IPS-11a (cell line): ENCODE measurements at regions not wholly inside any gene's neighbourhood (a gene's known extent, or its start where the extent isn't known, plus 50 kb on each side); places are given as distances from the start of the nearest gene placed in this dataset.

Experiments used
- H3K4me3 ChIP-seq: one replicate; pipeline ENCODE4 v1.5.1; 2013; ENCODE audit warnings: low read depth, low read length, control low read depth

DNA sequence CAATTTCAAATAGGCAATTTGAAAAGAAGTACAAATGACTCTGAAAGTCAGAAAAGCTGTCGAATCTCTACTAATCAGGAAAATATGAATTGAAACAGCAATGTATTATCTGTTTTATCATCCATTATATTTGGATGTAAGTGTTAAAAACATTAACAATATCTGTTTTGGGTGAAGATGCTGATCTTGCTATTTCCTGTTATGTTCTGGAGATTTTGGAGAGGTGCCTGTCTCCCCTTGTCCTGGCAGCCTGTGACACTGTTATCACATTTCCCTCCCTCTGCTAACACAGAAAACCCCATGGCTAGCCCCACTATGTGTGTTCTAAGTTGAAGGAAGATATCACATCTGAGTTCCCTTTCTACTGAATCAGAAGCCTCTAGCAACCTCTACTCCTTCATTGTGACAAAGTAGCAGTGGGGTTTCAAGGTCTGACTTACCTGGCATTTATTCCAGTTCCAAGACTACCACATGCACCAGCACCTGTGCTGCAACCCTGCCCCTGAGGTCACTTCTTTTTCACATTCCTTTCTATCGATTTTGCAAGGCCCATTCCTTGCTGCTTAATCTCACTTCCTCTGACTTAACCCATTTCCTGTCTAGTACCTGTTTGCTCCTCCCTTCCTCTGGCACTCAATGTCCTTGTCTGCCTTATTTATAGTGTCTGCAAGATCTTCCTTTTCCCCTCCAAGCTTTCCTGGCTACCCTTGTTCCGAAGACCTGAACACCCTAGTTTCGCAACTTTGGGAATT, 95.5 kb upstream of the COL8A1 start:
- H3K4me3 ChIP-seq: no peak overlapping the region

- H3K4me3 ChIP-seq: no peak overlapping the region
These were observed 97.2 kb upstream of the COL8A1 start for GRCh38 chr3:99541181-99541580.

DNA sequence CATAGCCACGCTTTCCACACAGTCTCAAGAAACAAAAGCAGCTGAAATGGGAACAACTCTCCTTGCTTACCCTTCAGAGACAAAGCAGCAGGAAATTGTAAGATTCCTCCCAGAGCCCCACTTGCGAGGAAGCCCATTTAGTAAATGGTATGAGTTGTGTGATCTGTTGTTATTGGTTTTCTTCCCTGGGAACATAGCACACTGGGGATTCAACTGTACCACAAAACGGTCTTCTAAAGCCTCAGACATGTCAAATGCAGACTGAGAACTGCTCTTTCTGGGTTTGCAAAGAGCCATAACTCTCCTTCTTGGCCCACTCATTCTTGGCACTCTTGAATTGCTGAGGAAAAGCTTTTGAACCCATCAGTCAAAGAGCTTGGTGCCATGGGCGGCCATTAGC, 101.0 kb upstream of the COL8A1 start:
- no peak overlapping the region for H3K4me3 ChIP-seq

DNA sequence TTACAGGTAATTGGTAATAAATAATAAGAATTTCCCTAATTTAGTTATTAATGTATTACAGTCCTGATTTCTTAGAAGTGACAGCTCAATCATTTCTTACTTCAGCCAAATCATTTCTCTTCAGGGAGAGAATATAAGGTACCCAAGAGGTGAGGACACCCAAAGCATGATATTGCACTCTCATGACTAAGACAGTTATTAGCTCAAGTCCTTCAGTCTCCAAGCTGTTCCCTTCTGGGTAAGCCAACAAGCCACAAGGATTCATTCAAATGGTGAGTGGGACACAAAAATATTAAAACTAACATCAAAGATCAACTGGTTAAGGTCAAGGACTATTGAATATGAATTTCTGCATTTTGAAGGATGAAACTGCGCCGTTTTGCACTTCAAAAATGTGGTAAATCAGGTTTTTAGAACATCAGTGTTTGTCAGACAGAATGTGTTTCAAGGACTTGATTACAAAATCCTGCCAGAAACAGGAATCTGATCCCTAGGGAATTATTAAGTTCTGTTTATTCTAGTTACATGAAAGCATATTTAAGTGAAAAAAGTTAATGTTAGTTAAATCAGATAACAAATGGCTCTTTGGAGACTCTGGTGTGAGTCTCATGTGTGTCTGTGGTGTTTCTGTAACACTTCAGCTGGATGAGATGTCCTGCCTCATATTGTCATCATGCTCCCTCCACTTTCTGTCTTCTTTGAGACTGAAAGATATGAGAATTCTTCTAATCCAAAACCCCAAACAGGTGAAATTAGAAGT, 101.7 kb upstream of the COL8A1 start:
- H3K4me3 ChIP-seq: no peak overlapping the region

GRCh38 chr3:99534951-99535704, 103.3 kb upstream of the COL8A1 start:
- no peak overlapping the region for H3K4me3 ChIP-seq

GRCh38 chr3:99532246-99532645, 106.1 kb upstream of the COL8A1 start:
- no peak overlapping the region for H3K4me3 ChIP-seq

GRCh38 chr3:99529265-99529664, 109.1 kb upstream of the COL8A1 start:
- H3K4me3 ChIP-seq: no peak overlapping the region

DNA sequence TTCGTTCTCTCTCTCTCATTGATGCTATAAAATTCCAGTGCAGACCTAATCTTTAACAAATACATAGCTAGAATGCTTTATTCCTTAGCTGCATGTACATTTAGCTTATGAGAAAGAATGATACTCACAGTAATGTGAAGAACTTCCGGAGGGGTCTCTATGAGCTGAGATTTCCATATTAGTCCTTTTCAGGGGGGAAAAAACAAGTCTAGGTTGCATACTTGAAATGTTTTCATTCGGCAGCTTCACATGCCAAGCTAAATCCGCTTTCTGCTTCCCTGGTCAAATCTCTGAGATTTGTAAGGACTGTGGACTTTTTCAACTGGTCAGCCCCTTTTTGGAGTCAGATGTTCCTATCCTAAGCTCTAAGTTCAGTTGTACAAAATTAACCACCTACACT, 111.5 kb upstream of the COL8A1 start:
- no peak overlapping the region for H3K4me3 ChIP-seq

- H3K4me3 ChIP-seq: no peak overlapping the region
These were observed 113.8 kb upstream of the COL8A1 start for GRCh38 chr3:99524559-99524958.

GRCh38 chr3:99523431-99524127, 114.8 kb upstream of the COL8A1 start:
- H3K4me3 ChIP-seq: no peak overlapping the region

- no peak overlapping the region for H3K4me3 ChIP-seq
These were observed 116.2 kb upstream of the COL8A1 start for GRCh38 chr3:99522147-99522546.

DNA sequence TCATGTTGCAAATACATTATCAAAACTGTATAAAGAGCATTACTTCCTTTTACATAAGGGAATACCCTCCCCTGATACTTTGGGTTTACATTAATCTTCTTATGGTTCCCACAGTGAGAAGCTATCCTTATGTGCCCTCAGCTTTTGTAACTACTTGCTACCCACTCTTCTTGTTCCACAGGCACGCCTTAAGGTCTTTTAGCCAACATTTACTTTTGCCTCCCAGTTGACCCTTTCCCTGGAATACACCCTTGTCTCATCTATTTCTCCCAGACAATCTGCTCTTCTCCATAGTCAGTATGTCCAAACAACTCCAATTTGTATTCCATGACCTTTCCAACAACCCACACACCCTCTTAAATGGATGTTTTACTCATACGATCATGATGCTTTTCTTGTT, 116.8 kb upstream of the COL8A1 start:
- no peak overlapping the region for H3K4me3 ChIP-seq

GRCh38 chr3:99520513-99520912, 117.9 kb upstream of the COL8A1 start:
- no peak overlapping the region for H3K4me3 ChIP-seq

GRCh38 chr3:99516936-99517335, 121.5 kb upstream of the COL8A1 start:
- H3K4me3 ChIP-seq: no peak overlapping the region

DNA sequence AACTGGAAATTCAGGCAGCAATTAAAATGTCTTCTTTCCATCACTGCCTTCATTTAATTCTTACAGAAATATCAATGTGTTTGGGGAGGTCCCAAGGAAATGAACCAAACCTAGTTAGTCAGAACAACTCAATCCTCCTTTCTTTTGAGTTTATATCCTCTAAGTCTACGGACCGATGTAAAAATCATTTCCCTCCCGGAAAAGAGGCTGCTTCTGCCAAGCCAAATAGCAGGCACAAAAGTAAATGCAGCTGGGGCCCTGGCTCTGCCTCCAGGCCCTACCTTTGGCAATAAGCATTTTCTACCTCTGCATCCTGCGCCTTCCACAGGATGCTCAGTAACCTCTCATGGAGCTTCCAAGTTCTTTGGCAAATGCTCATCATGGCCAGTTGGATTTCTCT, 122.5 kb upstream of the COL8A1 start:
- no peak overlapping the region for H3K4me3 ChIP-seq

- no peak overlapping the region for H3K4me3 ChIP-seq
These were observed 129.2 kb upstream of the COL8A1 start for GRCh38 chr3:99509224-99509623.

- no peak overlapping the region for H3K4me3 ChIP-seq
These were observed 130.2 kb upstream of the COL8A1 start for GRCh38 chr3:99508191-99508590.

DNA sequence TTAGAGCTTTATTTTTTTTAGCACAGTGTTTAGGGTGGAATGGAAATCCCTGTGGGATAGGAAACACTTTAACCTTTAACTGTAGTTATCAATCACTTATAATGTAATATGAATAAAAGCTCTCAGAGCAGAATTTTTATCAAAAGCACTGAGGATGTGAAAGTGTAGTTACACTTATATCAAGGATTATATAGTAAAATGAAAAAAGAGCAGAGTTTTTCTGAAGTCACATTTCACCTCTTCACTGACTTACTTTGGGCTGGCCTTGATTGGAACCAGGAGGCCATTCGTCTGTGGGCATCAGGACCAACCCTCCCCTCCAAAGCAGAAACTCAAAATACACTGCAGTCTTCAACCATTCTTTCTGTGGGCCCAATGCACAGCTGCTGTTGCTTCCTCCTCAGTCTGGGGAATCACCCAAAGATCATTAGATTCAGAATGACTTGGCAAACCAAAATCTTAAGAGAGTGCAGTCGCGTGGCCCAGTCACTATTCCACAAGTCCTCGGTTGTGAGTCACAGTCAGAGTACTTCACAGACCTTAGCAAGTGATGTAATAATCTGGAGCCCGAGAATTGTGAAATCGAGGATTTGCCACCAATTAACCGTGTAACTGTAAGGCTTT, 132.6 kb upstream of the COL8A1 start:
- H3K4me3 ChIP-seq: no peak overlapping the region

DNA sequence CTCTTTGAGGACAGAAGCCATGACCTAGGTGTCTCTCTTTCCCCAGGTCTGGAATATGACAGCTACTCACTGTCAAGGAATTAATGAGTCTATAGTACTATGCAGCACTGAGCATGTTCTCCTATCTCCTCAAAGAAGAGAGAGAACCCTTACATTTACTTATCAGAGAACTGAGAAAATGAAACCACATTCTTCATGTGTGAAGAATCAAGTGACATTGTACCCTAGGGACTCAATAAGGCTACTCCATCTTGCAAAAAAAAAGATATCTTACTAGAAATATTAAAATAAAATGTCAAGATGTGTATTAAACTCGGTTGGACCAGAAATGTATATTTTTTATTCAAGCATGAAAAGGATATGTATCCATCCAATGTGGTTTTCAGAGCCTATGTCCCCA, 133.2 kb upstream of the COL8A1 start:
- H3K4me3 ChIP-seq: no peak overlapping the region

DNA sequence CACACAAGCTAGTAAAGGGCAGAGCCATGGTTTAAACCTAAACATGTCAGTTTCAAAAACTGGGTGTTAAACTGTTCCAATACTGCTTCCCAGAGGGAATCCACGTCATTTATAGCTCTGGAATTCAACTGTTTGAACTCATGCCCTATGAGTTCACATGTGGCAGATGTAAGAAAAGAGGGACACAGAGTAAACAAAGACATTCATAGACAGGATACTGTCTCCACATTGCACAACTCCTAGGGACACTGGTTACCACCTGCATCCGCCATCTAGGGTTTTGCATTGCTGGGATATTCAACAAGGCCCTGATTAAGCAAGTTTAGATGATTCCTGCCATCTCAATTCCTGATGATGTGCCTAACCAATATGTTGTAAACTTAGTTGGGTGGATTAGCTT, 134.1 kb upstream of the COL8A1 start:
- no peak overlapping the region for H3K4me3 ChIP-seq

DNA sequence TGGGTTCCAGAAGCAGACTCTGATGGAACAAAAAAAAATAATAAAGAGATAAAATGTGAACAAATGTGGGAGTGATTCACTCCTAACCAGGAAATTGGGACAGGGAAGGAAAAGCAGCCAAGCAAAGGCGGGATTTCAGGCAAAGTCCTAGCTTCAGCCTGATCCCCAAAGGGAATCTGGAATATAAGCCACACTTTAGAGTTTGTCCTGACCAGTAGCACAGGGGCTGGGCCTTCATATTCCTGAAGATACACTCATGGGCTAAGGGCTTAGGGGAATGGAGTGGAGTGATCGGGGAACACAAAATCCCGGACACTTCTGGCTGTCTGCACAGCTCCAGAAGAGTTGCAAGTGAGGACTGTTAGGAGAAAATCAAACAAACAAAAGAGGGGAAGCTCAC, 135.0 kb upstream of the COL8A1 start:
- no peak overlapping the region for H3K4me3 ChIP-seq
